Esophagus muscularis mucosa (tissue), 4 donors: ENCODE measurements at regions not wholly inside any gene's neighbourhood (a gene's known extent, or its start where the extent isn't known, plus 50 kb on each side); places are given as distances from the start of the nearest gene placed in this dataset.

Experiments used
- CTCF ChIP-seq, 3 experiments: fragments of 200-600 bp in 2 of 3; fragments of 450-650 bp in 1 of 3; sonication (generic) in 2 of 3; IDR thresholded peaks; one replicate each; pipeline ENCODE4 v1.5.1; 2017 to 2019; ENCODE audit warnings: antibody characterized with exemption in 3 of 3, mild to moderate bottlenecking in 2 of 3, moderate library complexity in 1 of 3
- EP300 ChIP-seq: sonication (generic); formaldehyde crosslinking; IDR thresholded peaks from one replicate; pipeline ENCODE4 v1.6.1; 2017; ENCODE audit warnings: antibody characterized with exemption
- POLR2A ChIP-seq: fragments of 450-650 bp; IDR thresholded peaks from one replicate; pipeline ENCODE4 v1.6.1; 2017; ENCODE audit warnings: antibody characterized with exemption, moderate library complexity, mild to moderate bottlenecking, low read depth
- POLR2AphosphoS5 ChIP-seq, 2 donors: sonication (generic); formaldehyde crosslinking; IDR thresholded peaks; one replicate each; pipeline ENCODE4 v1.6.1; 2017; ENCODE audit warnings: antibody characterized with exemption in 2 of 2

- TF ChIP-seq EP300 (no peak), CTCF (IDR thresholded peaks at IDR 0.05) (no peak), POLR2AphosphoS5 (IDR thresholded peaks at IDR 0.05) (no peak), POLR2A (no peak)
Measured at GRCh38 chr6:137299681-137300080, 80.5 kb upstream of the IFNGR1 start.
